H9 (cell line): ENCODE measurements at regions not wholly inside any gene's neighbourhood (a gene's known extent, or its start where the extent isn't known, plus 50 kb on each side); places are given as distances from the start of the nearest gene placed in this dataset.
"Not testable (repeated sequence)": the region's sequence is repeated elsewhere in the genome, so short reads cannot be mapped to it uniquely, and the experiment has no call there.

Source experiments
- DNase-seq: peaks from one replicate; pipeline ENCODE4 v3.0.0-alpha.2; 2017
- H2AFZ ChIP-seq: one replicate; pipeline ENCODE4 v1.6.1; 2013; ENCODE audit warnings: mild to moderate bottlenecking, low read length, control low read depth, moderate library complexity
- H2AK5ac ChIP-seq: 2 replicates; pipeline ENCODE4 v1.6.1; 2013; ENCODE audit warnings: low read length, control low read depth, mixed read lengths; ENCODE audit not compliant: insufficient read length
- H2BK120ac ChIP-seq: one replicate; pipeline ENCODE4 v1.6.1; 2013; ENCODE audit warnings: low read depth, mild to moderate bottlenecking, low read length, control low read depth, inconsistent platforms; ENCODE audit not compliant: poor library complexity, severe bottlenecking
- H2BK12ac ChIP-seq: 2 replicates; pipeline ENCODE4 v1.6.1; 2013; ENCODE audit warnings: low read length, control low read depth, mixed read lengths, low read depth; ENCODE audit not compliant: insufficient read length
- H2BK15ac ChIP-seq: 2 replicates; pipeline ENCODE4 v1.6.1; 2013; ENCODE audit warnings: low read depth, low read length, control low read depth
- H2BK20ac ChIP-seq: one replicate; pipeline ENCODE4 v1.6.1; 2013; ENCODE audit warnings: low read depth, mild to moderate bottlenecking, low read length, control low read depth, inconsistent platforms; ENCODE audit not compliant: poor library complexity, severe bottlenecking
- H2BK5ac ChIP-seq: 2 replicates; pipeline ENCODE4 v1.6.1; 2013; ENCODE audit warnings: low read length, control low read depth, mixed read lengths; ENCODE audit not compliant: insufficient read length
- H3K14ac ChIP-seq: 2 replicates; pipeline ENCODE4 v1.6.1; 2013; ENCODE audit warnings: low read length, control low read depth; ENCODE audit not compliant: insufficient read depth
- H3K18ac ChIP-seq: 2 replicates; pipeline ENCODE4 v1.6.1; 2013; ENCODE audit warnings: low read depth, mild to moderate bottlenecking, mixed read lengths, low read length, control low read depth; ENCODE audit not compliant: insufficient read length
- H3K23ac ChIP-seq: 2 replicates; pipeline ENCODE4 v1.6.1; 2013; ENCODE audit warnings: low read length, control low read depth, mixed read lengths, low read depth; ENCODE audit not compliant: insufficient read length
- H3K23me2 ChIP-seq: 2 replicates; pipeline ENCODE4 v1.6.1; 2013; ENCODE audit warnings: low read depth, mild to moderate bottlenecking, mixed read lengths, low read length, control low read depth; ENCODE audit not compliant: insufficient read length, poor library complexity, severe bottlenecking
- H3K27ac ChIP-seq: 2 replicates; pipeline ENCODE4 v1.5.1; 2013; ENCODE audit warnings: low read length, control low read depth, mixed read lengths, low read depth; ENCODE audit not compliant: insufficient read length
- H3K27me3 ChIP-seq: 2 replicates; pipeline ENCODE4 v1.6.1; 2013; ENCODE audit warnings: low read length, control low read depth, inconsistent platforms; ENCODE audit not compliant: insufficient read depth
- H3K4ac ChIP-seq: 2 replicates; pipeline ENCODE4 v1.6.1; 2013; ENCODE audit warnings: low read depth, mild to moderate bottlenecking, control low read depth, inconsistent platforms, low read length, moderate library complexity
- H3K4me1 ChIP-seq: 2 replicates; pipeline ENCODE4 v1.6.1; 2013; ENCODE audit warnings: low read length, control low read depth, inconsistent platforms; ENCODE audit not compliant: insufficient read depth
- H3K4me2 ChIP-seq: 2 replicates; pipeline ENCODE4 v1.6.1; 2013; ENCODE audit warnings: low read length, control low read depth, mixed read lengths; ENCODE audit not compliant: insufficient read length, insufficient read depth
- H3K56ac ChIP-seq: 2 replicates; pipeline ENCODE4 v1.6.1; 2013; ENCODE audit warnings: low read depth, mild to moderate bottlenecking, mixed read lengths, low read length, control low read depth; ENCODE audit not compliant: insufficient read length
- H3K79me1 ChIP-seq: 2 replicates; pipeline ENCODE4 v1.6.1; 2013; ENCODE audit warnings: low read depth, mild to moderate bottlenecking, moderate library complexity, low read length, control low read depth, inconsistent platforms; ENCODE audit not compliant: insufficient read depth, poor library complexity, severe bottlenecking
- H3K79me2 ChIP-seq: 2 replicates; pipeline ENCODE4 v1.6.1; 2013; ENCODE audit warnings: low read length, control low read depth, inconsistent platforms; ENCODE audit not compliant: insufficient read depth
- H3K9ac ChIP-seq: 2 replicates; pipeline ENCODE4 v1.6.1; 2013; ENCODE audit warnings: low read length, control low read depth, mixed read lengths; ENCODE audit not compliant: insufficient read length; ENCODE audit errors: extremely low read depth
- H3K9me3 ChIP-seq: one replicate; pipeline ENCODE4 v1.6.1; 2013; ENCODE audit warnings: low read depth, low read length, inconsistent platforms; ENCODE audit not compliant: control insufficient read depth
- H3T11ph ChIP-seq: one replicate; pipeline ENCODE4 v1.6.1; 2013; ENCODE audit warnings: mild to moderate bottlenecking, low read length, control low read depth, inconsistent platforms
- H4K20me1 ChIP-seq: one replicate; pipeline ENCODE4 v1.6.1; 2013; ENCODE audit not compliant: control insufficient read depth, insufficient read length, insufficient read depth
- H4K5ac ChIP-seq: 2 replicates; pipeline ENCODE4 v1.6.1; 2013; ENCODE audit warnings: low read depth, mild to moderate bottlenecking, mixed read lengths, low read length, control low read depth; ENCODE audit not compliant: insufficient read length
- H4K8ac ChIP-seq: replicated peaks from 2 replicates; pipeline ENCODE4 v1.6.1; 2013; ENCODE audit warnings: low read length, control low read depth, mixed read lengths, low read depth; ENCODE audit not compliant: insufficient read length
- H4K91ac ChIP-seq: 2 replicates; pipeline ENCODE4 v1.6.1; 2013; ENCODE audit warnings: low read depth, mild to moderate bottlenecking, moderate library complexity, mixed read lengths, low read length, control low read depth; ENCODE audit not compliant: insufficient read length
- H3K27ac Mint-ChIP-seq, 3 experiments: 2 replicates in 2 of 3; 3 replicates in 1 of 3; pipeline ENCODE4 v1.8.0; 2020 to 2021; ENCODE audit warnings: mixed read lengths in 3 of 3, mild to moderate bottlenecking in 1 of 3, moderate library complexity in 1 of 3
- H3K27me3 Mint-ChIP-seq: 2 replicates; pipeline ENCODE4 v1.8.0; 2021; ENCODE audit warnings: low read depth, mild to moderate bottlenecking, moderate library complexity, mixed read lengths
- H3K36me3 Mint-ChIP-seq, 3 experiments: 2 replicates in 2 of 3; 3 replicates in 1 of 3; pipeline ENCODE4 v1.8.0; 2020 to 2021; ENCODE audit warnings: low read depth in 3 of 3, mixed read lengths in 3 of 3; ENCODE audit not compliant: insufficient read depth in 1 of 3
- H3K4me1 Mint-ChIP-seq, 2 experiments: 2 replicates each; pipeline ENCODE4 v1.8.0; 2020; ENCODE audit warnings: mixed read lengths in 2 of 2
- H3K4me3 Mint-ChIP-seq, 2 experiments: 2 replicates in 1 of 2; 3 replicates in 1 of 2; pipeline ENCODE4 v1.8.0; 2020 to 2021; ENCODE audit warnings: mild to moderate bottlenecking in 2 of 2, mixed read lengths in 2 of 2, moderate library complexity in 1 of 2
- H3K9me3 Mint-ChIP-seq, 2 experiments: 2 replicates in 1 of 2; 3 replicates in 1 of 2; pipeline ENCODE4 v1.8.0; 2020; ENCODE audit warnings: mild to moderate bottlenecking in 2 of 2, mixed read lengths in 2 of 2, moderate library complexity in 1 of 2
- WGBS: extraction: QIAGEN DNeasy Blood & Tissue Kit; methylation state at CpG from one replicate; pipeline ENCODE4 v1.1.7; 2013; ENCODE audit warnings: missing lambda C conversion rate, low lambda C conversion rate, mixed read lengths; ENCODE audit not compliant: insufficient read length; ENCODE audit errors: extremely low coverage; 5-methylcytosine and 5-hydroxymethylcytosine counted together

GRCh38 chr21:10345178-10345612, 176.2 kb upstream of the TPTE start:
- not testable (repeated sequence) for H3K27me3 ChIP-seq
- Mint-ChIP-seq H3K36me3 (peaks cover 37 to 54% (median 38%) of the 10 kb centered on the region in 3 experiments), H3K9me3 (peaks cover 76 to 83% of the 10 kb centered on the region in 2 experiments)

GRCh38 chr21:10346249-10346648, 175.1 kb upstream of the TPTE start:
- H4K20me1 ChIP-seq, H3K23ac ChIP-seq, H4K91ac ChIP-seq, H3K27me3 ChIP-seq, H3K4ac ChIP-seq, H2BK120ac ChIP-seq, H2BK12ac ChIP-seq, H2AK5ac ChIP-seq, H3K9ac ChIP-seq, H3K56ac ChIP-seq, H4K5ac ChIP-seq, H2BK20ac ChIP-seq, H3K27ac Mint-ChIP-seq, H2BK5ac ChIP-seq, H3K79me2 ChIP-seq, H3K4me2 ChIP-seq, DNase-seq, H3K79me1 ChIP-seq, H3K4me1 ChIP-seq, H3K14ac ChIP-seq, H3T11ph ChIP-seq, H3K18ac ChIP-seq, H3K4me1 Mint-ChIP-seq, H2AFZ ChIP-seq, H4K8ac ChIP-seq, H2BK15ac ChIP-seq, H3K27ac ChIP-seq, H3K23me2 ChIP-seq: not testable (repeated sequence)
- H3K4me3 Mint-ChIP-seq = peak overlapping the region in 1 of 2 experiments; percentile 9; a peak in 1 of 5 replicates
- WGBS = no CpG with 5 or more reads among the region's 5 CpGs
- H3K36me3 Mint-ChIP-seq = peaks cover 37 to 59% (median 42%) of the 10 kb centered on the region in 3 experiments
- H3K27me3 Mint-ChIP-seq = peaks cover 15% of the 10 kb centered on the region
- peaks cover 79 to 84% of the 10 kb centered on the region in 2 experiments for H3K9me3 Mint-ChIP-seq
- H3K9me3 ChIP-seq = peaks cover 50% of the 10 kb centered on the region

More at GRCh38 chr21:10345178-10345612, 176.2 kb upstream of the TPTE start:
- H3K4me1 ChIP-seq, H3K79me1 ChIP-seq, H2BK20ac ChIP-seq, H2BK5ac ChIP-seq, H3K27ac ChIP-seq, H4K5ac ChIP-seq, H3K56ac ChIP-seq, H3K14ac ChIP-seq, H4K91ac ChIP-seq, H3K23ac ChIP-seq, DNase-seq, H4K8ac ChIP-seq, H3T11ph ChIP-seq, H3K23me2 ChIP-seq, H3K4ac ChIP-seq, H2BK12ac ChIP-seq, H2BK120ac ChIP-seq, H4K20me1 ChIP-seq, H3K4me3 Mint-ChIP-seq, H2AK5ac ChIP-seq, H3K4me1 Mint-ChIP-seq, H2BK15ac ChIP-seq, H3K79me2 ChIP-seq, H3K18ac ChIP-seq, H3K4me2 ChIP-seq, H3K9ac ChIP-seq, H2AFZ ChIP-seq, H3K27ac Mint-ChIP-seq: not testable (repeated sequence)
- peaks cover 15% of the 10 kb centered on the region for H3K27me3 Mint-ChIP-seq
- peaks cover 50% of the 10 kb centered on the region for H3K9me3 ChIP-seq
- no CpG with 5 or more reads among the region's 3 CpGs for WGBS
